ENCODE measurements at regions not wholly inside any gene's neighbourhood (a gene's known extent, or its start where the extent isn't known, plus 50 kb on each side); places are given as distances from the start of the nearest gene placed in this dataset.

DNA sequence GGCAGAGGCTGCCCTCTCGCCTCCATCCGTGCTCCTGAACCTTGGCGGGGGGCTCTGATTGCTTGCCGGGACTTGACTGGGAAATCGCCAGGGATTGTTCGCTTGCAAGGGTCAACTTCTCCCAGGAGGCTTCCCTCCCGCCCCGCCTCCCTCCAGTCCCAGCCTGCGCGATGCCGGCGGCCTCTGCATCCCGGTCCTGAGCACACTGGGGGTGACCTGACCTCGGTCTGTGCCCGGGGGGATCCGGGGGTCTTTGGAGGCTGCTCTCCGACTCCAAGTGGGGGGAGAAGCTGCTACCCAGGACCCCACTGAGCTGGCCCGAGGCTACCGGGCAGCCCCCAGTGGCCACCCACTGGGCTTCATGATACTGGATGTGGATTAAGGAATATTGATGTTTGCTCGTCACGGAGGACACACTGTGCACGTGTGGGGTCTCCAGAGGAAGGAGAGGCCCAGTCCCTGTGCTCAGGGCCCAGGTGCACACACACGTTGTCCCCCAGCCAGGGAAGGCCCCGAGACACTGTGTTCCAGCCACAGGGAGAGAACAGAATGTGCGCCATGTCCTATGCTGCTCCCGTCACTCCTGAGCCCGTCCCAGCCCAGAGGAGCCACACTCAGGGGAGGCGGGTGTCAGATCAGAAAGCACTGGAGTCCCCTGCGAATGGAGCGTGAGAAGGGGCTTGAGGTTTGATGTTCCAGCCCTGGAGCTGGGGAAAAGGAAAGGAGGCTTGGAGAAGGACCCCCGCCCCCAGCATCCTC lies 55.9 kb upstream of the NKX1-1 start:
- TF ChIP-seq, protein P1, sequence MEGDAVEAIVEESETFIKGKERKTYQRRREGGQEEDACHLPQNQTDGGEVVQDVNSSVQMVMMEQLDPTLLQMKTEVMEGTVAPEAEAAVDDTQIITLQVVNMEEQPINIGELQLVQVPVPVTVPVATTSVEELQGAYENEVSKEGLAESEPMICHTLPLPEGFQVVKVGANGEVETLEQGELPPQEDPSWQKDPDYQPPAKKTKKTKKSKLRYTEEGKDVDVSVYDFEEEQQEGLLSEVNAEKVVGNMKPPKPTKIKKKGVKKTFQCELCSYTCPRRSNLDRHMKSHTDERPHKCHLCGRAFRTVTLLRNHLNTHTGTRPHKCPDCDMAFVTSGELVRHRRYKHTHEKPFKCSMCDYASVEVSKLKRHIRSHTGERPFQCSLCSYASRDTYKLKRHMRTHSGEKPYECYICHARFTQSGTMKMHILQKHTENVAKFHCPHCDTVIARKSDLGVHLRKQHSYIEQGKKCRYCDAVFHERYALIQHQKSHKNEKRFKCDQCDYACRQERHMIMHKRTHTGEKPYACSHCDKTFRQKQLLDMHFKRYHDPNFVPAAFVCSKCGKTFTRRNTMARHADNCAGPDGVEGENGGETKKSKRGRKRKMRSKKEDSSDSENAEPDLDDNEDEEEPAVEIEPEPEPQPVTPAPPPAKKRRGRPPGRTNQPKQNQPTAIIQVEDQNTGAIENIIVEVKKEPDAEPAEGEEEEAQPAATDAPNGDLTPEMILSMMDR (IDR thresholded peaks at IDR 0.05; ENCODE audit: insufficient read depth, low read depth, low read length): no peak
- no peak for TF ChIP-seq EZH2 (IDR thresholded peaks at IDR 0.05; ENCODE audit: insufficient read depth, low read length)

Data from astrocyte (in vitro differentiated cells and primary cell).